Left lobe of liver (tissue), 2 donors: ENCODE measurements at regions not wholly inside any gene's neighbourhood (a gene's known extent, or its start where the extent isn't known, plus 50 kb on each side); places are given as distances from the start of the nearest gene placed in this dataset.
A peak's percentile ranks its signal among the peaks of the same experiment; 100 is the strongest.

ENCODE experiments used
- ATAC-seq: fragments of 200-7000 bp; cut with Tn5 transposase; one replicate; pipeline ENCODE4 v1.9.1; 2020; ENCODE audit warnings: mild to moderate bottlenecking, moderate library complexity
- DNase-seq: peaks from one replicate; pipeline ENCODE4 v3.0.0-alpha.2; 2020; ENCODE audit warnings: low spot score
- donor health status: DM: no; HTN: no; CAD: no; lungs with moderate emphysema.
- donor health status: DM: no; HTN: yes; CAD: no.

- DNase-seq (no peak), ATAC-seq (no peak)
Measured at GRCh38 chr16:73237601-73238000, 189.7 kb upstream of the ZFHX3 start.

- no peak for DNase-seq
- no peak for ATAC-seq
Measured at GRCh38 chr16:73234496-73234895, 186.6 kb upstream of the ZFHX3 start.

GRCh38 chr16:73233846-73234424 lies 186.0 kb upstream of the ZFHX3 start:
- ATAC-seq (no peak), DNase-seq (no peak)

- DNase-seq: no peak
- no peak for ATAC-seq
Measured at GRCh38 chr16:73233329-73233765, 185.4 kb upstream of the ZFHX3 start.

- ATAC-seq: peak; percentile 13
- no peak for DNase-seq
Measured at GRCh38 chr16:73232555-73233328, 184.8 kb upstream of the ZFHX3 start.

GRCh38 chr16:73231944-73232554 lies 184.1 kb upstream of the ZFHX3 start:
- DNase-seq: no peak
- no peak for ATAC-seq

GRCh38 chr16:73231379-73231778 lies 183.5 kb upstream of the ZFHX3 start:
- ATAC-seq: no peak
- no peak for DNase-seq

- no peak for ATAC-seq
- DNase-seq: no peak
Measured at GRCh38 chr16:73230651-73231050, 182.7 kb upstream of the ZFHX3 start.

GRCh38 chr16:73228649-73229048 lies 180.7 kb upstream of the ZFHX3 start:
- no peak for ATAC-seq
- DNase-seq: no peak

- ATAC-seq: no peak
- DNase-seq: no peak
Measured at GRCh38 chr16:73226675-73227074, 178.7 kb upstream of the ZFHX3 start.

GRCh38 chr16:73225983-73226382 lies 178.1 kb upstream of the ZFHX3 start:
- DNase-seq (no peak), ATAC-seq (no peak)

GRCh38 chr16:73220836-73221235 lies 172.9 kb upstream of the ZFHX3 start:
- ATAC-seq: no peak
- no peak for DNase-seq

- DNase-seq: no peak
- no peak for ATAC-seq
Measured at GRCh38 chr16:73219176-73219575, 171.2 kb upstream of the ZFHX3 start.

GRCh38 chr16:73217654-73218053 lies 169.7 kb upstream of the ZFHX3 start:
- DNase-seq (no peak), ATAC-seq (no peak)

- ATAC-seq (no peak), DNase-seq (no peak)
Measured at GRCh38 chr16:73216932-73217331, 169.0 kb upstream of the ZFHX3 start.

- ATAC-seq: no peak
- no peak for DNase-seq
Measured at GRCh38 chr16:73215678-73216377, 167.9 kb upstream of the ZFHX3 start.

- DNase-seq (no peak), ATAC-seq (no peak)
Measured at GRCh38 chr16:73214825-73215677, 167.1 kb upstream of the ZFHX3 start.

- no peak for ATAC-seq
- DNase-seq: no peak
Measured at GRCh38 chr16:73213732-73214455, 166.0 kb upstream of the ZFHX3 start.

GRCh38 chr16:73212431-73212830 lies 164.5 kb upstream of the ZFHX3 start:
- no peak for DNase-seq
- ATAC-seq: no peak

GRCh38 chr16:73210686-73211085 lies 162.8 kb upstream of the ZFHX3 start:
- DNase-seq (no peak), ATAC-seq (no peak)
